Fibroblast of mammary gland (primary cell): ENCODE measurements at regions not wholly inside any gene's neighbourhood (a gene's known extent, or its start where the extent isn't known, plus 50 kb on each side); places are given as distances from the start of the nearest gene placed in this dataset.

Experiments
- DNase-seq: peaks from one replicate; pipeline ENCODE4 v3.0.0-alpha.2; 2010; ENCODE audit warnings: low read depth
- H3K4me3 ChIP-seq: 2 replicates; pipeline ENCODE4 v1.5.1; 2011; ENCODE audit warnings: low read depth, mild to moderate bottlenecking, low read length, moderate library complexity; ENCODE audit not compliant: control insufficient read depth
- TF ChIP-seq, protein P1 (sequence below): conservative IDR thresholded peaks from 2 replicates; pipeline ENCODE4 v1.5.1; 2011; ENCODE audit warnings: low read depth, low read length, inconsistent platforms; ENCODE audit not compliant: control insufficient read depth, insufficient read depth

DNA sequence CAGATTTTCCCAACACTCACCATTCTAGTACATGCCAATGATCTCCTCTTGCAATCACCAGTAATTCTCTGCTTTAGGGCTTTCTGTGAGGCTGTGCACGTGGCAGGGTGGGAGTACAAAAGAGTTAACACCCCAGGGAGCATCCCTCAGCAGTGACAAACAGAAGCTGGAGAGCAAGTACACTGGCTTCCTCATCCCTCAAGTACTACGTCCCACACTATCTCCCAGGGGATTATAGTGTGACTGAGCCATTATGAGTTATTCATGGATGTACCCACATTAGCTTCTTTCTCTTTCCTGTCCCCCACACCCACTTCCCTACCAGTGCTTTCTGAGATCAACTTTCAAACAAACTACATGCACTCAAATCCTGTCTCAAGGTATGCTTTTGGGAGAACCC is 1216.5 kb upstream of the AUTS2 start:
- TF ChIP-seq, protein P1, sequence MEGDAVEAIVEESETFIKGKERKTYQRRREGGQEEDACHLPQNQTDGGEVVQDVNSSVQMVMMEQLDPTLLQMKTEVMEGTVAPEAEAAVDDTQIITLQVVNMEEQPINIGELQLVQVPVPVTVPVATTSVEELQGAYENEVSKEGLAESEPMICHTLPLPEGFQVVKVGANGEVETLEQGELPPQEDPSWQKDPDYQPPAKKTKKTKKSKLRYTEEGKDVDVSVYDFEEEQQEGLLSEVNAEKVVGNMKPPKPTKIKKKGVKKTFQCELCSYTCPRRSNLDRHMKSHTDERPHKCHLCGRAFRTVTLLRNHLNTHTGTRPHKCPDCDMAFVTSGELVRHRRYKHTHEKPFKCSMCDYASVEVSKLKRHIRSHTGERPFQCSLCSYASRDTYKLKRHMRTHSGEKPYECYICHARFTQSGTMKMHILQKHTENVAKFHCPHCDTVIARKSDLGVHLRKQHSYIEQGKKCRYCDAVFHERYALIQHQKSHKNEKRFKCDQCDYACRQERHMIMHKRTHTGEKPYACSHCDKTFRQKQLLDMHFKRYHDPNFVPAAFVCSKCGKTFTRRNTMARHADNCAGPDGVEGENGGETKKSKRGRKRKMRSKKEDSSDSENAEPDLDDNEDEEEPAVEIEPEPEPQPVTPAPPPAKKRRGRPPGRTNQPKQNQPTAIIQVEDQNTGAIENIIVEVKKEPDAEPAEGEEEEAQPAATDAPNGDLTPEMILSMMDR = no peak
- H3K4me3 ChIP-seq = no peak overlapping the region
- DNase-seq = no peak

DNA sequence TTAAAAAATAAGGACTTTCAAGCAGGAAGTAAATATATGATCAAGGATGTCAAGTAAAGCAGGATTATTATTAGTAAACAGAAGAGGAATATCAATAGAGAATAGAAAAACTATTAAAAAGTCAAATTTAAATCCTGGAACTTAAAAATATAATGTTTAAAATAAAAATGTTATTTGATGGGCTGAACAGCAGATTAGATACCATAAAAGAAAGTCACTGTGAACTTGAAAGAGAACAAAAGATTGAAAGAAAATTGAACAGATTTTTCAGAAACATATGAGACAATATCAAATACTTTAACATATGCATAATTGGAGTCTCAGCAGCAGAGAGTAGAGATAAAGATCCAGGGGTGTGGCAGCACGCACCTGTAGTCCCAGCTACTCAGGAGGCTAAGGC is 1213.7 kb upstream of the AUTS2 start:
- DNase-seq = no peak
- TF ChIP-seq, protein P1 = no peak
- no peak overlapping the region for H3K4me3 ChIP-seq

DNA sequence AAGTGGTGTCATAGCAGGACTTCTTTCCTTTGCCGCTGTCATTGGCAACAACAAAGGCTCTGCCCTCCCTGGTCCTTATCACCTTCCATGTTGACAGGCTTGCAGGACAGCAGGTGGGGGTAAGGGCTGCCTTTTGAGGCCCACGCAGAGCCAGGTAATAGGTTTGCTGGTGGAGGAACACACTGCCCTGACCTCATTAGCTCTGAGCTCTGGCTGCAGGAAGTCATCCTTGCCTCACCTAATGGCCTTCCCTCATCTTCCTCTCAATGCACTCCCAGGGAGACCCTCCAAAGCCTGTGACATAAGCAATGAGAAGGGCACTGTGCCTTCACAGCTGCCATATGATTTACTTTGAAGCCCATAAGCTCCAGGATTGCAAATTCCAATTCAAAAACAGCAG is 1205.2 kb upstream of the AUTS2 start:
- H3K4me3 ChIP-seq = no peak overlapping the region
- DNase-seq = no peak
- TF ChIP-seq, protein P1 = no peak

DNA sequence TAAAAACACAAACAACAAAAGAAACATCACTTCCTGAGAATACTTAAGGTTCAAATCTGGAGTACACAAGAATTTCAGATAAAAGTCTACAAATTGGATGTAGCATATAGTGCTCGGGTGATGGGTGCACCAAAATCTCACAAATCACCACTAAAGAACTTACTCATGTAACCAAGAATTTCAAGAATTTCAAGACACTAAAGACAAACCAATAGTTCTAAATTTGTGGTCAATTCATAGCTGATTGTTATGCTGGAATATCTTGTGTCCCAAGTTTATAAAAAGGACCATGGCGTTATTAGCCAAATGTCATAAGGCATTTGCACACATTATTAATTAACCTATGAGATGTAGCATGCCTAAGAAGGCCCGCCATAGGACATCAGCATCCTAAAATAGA is 1204.1 kb upstream of the AUTS2 start:
- H3K4me3 ChIP-seq = no peak overlapping the region
- TF ChIP-seq, protein P1 = no peak
- DNase-seq = no peak

DNA sequence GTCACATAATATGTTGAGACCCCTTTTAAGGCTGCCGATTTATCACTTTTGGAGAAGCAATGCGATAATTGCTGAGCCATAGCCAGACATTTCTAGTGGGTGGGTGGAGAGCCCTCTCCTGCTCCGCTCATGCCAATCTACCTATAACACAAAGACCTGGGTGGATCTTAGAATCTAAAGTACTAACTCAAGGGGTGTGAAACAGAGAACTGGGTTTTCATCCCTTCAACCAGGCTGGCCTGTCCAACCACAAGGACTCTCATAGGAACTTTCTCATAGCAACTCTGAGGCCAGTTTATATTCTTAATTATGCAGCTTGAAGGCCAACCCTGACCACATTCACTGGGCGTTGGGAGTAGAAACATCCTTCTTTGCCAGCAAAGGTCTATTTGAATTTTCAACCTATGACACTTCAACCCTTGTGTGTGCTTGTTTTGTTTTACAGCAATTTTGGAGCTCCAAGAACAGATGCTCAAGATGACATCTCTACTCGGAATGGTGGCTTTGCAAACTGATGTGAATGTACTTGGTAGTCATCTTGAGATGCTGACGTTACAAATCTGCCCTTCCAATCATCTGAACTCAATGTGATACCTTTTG is 1198.2 kb upstream of the AUTS2 start:
- TF ChIP-seq, protein P1 = no peak
- no peak for DNase-seq
- H3K4me3 ChIP-seq = no peak overlapping the region

DNA sequence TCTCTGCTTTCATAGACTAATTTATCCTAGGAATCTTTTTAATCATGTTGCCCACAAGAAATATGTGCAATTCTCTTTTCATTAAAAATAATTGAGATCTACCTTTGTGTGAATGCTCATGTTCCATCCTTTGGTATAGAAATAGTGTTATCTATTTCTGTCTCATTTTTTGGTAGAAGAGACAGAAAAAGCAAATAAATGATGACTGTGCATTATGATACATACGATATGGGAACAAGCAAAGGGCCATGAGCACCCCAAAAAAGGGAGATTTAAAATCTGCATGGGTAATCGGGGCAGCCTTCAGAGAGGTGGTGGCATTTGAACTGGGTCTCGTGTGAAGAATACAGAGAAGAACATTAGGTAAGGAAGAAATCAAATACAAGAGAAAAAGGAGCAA is 1197.5 kb upstream of the AUTS2 start:
- no peak for DNase-seq
- TF ChIP-seq, protein P1 = no peak
- H3K4me3 ChIP-seq = no peak overlapping the region

DNA sequence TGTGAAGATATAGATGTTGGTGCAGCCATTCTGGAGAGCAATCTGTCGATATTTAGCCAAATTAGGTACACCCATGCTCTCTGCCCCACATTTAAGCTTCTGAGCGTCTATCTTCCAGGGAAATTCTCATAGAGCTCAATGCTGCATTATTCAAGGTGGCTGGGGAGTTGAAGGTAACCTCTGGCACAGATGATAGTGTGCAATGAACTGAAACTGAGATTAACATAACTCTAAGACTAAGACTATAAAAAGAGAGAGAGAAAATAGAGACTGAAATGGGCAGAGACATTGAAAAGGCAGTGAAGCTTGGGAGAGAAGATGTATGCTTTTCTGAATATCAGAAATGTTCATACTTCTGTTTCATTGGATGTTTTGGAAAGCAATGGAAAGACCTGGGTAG is 1197.0 kb upstream of the AUTS2 start:
- TF ChIP-seq, protein P1 = no peak

More for the DNA sequence above, 1197.0 kb upstream of the AUTS2 start:
- no peak overlapping the region for H3K4me3 ChIP-seq
- DNase-seq = no peak
